Germinal center (tissue), 1 donor: ENCODE measurements at regions not wholly inside any gene's neighbourhood (a gene's known extent, or its start where the extent isn't known, plus 50 kb on each side); places are given as distances from the start of the nearest gene placed in this dataset.
"Not testable (repeated sequence)": the region's sequence is repeated elsewhere in the genome, so short reads cannot be mapped to it uniquely, and the experiment has no call there.

Source experiments
- DNase-seq: peaks from one replicate; pipeline ENCODE4 v3.0.0; 2012; ENCODE audit warnings: mixed read lengths, low spot score

DNA sequence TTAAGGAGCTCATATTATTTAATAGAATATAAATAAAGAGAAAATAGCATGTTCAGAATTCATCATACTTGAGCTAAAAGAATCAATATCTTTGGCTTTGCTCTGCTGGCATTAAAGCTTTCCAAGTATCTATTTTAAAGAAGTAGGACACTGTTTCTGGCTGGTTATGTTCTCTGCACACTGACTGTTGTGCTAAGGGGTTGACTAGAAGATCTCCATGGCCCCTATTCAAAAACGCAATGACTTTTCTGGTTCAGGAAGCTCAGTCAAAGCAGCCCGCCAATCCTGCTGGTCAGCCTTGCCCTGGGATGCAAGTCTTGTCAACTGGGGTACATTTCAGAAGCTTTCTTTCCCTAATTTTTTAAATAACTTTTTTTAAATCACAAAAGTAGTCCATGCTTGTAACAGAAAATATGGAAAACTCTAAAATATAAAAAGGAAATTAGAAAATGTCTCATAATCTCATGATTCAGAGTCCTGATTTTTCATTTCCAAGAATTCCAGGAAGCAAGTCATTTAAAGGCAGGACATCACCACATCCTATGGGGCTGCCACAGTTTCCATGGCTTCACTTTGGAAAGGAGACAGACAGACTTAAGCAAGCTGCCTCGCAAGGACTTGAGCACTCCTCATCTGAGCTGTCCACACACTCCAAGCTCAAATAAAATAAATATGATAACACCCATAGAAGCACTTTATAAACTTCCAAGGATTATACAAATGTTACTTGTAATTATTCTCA, 195.1 kb downstream of the TXNL1 start:
- no peak for DNase-seq

DNA sequence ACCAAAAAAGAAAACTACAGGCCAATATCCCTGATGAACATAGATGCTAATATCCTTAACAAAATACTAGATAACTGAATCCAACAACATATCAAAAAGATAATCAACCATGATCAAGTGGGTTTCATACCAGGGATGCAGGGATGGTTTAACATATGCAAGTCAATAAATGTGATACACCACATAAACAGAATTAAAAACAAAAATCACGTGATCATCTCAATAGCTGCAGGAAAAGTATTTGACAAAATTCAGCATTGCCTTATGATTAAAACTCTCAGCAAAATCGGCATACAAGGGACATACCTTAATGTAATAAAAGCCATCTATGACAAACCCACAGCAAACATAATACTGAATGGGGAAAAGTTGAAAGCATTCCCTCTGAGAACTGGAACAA, 199.9 kb downstream of the TXNL1 start:
- not testable (repeated sequence) for DNase-seq

DNA sequence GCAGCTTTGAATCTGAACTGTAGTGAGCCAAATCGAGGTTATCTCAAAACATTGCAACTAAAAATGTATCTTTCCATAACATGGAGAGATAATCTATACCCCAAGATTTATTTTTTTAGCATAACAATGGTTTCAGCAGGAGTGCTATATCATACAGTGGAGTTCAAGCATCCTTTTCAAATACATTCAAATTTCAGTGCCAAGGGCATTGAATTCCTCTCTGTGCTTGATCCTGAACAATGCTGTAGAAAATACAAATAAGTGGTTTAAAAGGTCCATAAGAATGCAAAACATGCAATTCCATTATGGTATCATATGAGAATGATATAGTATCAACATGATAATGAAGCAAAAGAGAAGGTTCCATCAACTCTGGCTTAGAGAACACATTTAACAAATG, 201.7 kb downstream of the TXNL1 start:
- no peak for DNase-seq

DNA sequence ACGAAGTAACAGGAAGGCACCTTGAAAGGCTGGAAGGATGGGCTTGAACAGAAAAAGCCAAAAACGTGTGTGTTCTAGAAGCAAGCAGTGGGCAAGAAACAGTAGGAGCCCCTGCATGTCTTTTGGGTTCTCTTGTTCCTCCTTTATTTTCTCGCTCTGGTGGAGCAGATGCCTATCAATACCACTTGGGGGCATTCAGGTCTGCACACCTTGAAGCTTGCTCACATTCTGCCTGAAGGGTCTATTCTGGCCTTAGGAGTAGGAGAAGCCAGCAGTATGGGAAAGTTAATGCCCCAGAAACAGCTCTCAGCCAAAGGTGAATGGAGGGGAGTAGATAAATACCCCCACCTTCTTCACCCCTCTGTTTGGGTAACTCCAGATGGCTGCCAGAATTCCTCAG, 204.5 kb downstream of the TXNL1 start:
- no peak for DNase-seq

DNA sequence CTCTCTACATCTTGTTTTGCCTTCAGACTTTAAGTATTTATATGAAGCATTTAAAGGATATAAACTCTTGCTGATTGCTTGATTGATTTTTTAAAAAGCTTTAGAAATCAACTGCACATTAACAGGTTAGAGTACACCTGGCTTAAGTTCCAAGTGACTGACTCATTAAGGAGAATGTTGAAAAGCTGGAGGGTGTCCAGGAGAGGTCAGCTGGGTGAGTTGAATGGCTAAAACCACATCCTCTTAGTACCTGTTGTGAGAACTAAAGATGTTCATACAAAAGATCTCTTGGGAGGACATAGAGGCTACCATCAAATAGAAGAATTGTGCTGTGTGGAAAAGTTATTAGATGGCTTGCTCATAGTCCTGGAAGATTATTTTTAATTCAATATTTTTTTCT, 206.8 kb downstream of the TXNL1 start:
- DNase-seq: no peak

DNA sequence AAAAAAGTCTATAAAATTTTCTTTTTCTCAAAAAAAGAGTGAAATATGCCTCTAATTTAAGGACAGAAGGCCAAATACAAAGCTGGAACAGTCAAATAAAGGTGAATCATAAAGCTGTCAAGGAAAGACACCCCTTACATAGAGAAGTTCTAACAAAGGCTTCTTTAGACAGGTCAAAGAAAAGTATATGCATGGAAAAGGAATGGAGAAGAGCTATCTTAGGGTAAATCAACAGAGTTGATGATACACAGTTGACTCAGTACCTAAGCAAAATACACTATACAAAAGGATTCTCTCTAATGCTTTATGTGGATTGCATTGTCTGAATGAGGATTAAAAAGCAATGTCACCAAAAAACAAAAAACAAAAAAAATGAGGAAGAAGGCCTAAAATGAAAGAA, 214.8 kb downstream of the TXNL1 start:
- no peak for DNase-seq

DNA sequence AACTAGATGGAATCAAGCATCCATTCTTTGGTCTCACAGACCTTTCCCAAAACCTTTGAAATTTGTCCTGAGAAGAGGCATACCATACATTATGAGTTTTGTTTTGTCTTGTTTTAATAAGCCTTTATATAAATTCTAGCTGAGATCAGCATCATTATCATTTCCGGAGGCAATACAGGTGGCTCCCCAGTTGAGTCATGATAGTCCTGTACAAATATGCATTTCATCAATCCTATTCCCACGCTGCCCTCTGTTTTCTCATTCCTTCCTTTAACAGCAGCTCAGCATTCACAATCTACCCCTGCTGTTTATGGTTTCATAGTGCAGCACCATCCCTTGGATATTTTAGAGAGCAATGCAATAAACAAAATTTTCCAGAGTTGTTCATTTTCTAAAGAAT, 216.7 kb downstream of the TXNL1 start:
- DNase-seq: no peak

DNA sequence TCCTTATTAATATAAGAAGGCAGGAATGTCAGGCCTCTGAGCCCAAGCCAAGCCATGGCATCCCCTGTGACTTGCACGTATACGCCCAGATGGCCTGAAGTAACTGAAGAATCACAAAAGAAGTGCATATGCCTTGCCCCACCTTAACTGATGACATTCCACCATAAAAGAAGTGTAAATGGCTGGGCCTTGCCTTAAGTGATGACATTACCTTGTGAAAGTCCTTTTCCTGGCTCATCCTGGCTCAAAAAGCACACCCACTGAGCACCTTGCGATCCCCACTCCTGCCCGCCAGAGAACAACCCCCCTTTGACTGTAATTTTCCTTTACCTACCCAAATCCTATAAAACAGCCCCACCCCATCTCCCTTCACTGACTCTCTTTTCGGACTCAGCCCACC, 217.5 kb downstream of the TXNL1 start:
- DNase-seq: not testable (repeated sequence)

DNA sequence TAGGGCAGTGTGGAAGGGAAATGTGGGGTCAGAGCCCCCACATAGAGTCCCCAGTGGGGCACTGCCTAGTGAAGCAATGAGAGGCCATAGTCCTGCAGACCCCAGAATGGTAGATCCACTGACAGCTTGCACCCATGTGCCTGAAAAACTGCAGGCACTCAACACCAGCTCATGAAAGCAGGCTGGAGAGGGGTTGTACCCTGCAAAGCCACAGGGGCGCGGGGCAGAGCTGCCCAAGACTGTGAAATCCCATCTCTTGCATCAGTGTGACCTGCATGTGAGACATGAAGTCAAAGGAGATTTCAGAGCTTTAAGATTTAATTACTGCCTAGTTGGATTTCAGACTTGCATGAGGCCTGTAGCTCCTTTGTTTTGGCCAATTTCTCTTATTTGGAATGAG, 224.0 kb downstream of the TXNL1 start:
- DNase-seq: no peak

DNA sequence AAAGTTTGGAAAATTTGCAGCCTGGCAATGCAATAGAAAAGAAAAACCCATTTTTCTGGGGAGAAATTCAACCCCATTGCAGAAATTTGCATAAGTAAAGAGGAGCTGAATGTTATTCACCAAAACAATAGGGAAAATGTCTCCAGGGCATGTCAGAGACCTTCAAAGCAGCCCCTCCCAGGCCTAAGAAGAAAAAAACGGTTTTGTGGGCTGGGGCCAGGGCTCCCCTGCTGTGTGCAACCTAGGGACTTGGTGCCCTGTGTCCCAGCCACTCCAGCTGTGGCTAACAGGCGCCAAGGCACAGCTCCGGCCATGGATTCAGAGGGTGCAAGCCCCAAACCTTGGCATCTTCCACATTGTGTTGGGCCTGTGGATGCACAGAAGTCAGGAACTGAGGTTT, 224.5 kb downstream of the TXNL1 start:
- no peak for DNase-seq

DNA sequence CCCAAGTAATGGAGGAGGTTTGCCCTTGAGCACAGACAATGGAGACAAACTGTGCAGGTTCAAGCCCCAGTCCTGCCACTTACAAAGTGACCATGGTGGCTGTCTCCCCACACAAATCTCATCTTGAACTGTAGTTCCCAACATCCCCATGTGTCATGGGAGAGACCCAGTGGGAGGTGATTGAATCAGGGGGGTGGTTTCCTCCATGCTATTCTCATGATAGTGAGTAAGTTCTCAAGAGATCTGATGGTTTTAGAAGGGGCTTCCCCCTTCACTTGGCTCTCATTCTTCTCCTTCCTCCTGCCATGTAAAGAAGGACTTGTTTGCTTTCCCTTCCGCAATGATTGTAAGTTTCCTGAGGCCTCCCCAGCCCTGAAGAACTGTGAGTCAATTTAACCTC, 225.4 kb downstream of the TXNL1 start:
- no peak for DNase-seq

DNA sequence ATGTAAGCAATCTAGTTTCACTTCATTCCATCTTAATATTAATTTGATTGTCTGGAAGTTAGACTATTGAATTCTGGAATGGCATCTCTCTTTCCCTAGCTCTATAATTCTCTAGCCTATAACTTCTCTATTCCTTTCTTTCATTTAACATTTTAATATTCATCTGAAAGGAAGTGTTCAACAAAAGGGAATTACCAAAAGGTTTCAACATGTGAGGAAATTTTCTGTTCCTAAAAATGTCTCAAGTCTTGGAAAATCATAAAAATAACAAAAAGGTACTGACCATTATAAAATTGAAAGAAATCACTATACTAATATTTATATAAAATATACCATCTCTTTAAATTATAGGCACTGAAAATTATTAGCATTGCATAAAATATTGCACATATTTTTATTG, 228.7 kb downstream of the TXNL1 start:
- DNase-seq: no peak

DNA sequence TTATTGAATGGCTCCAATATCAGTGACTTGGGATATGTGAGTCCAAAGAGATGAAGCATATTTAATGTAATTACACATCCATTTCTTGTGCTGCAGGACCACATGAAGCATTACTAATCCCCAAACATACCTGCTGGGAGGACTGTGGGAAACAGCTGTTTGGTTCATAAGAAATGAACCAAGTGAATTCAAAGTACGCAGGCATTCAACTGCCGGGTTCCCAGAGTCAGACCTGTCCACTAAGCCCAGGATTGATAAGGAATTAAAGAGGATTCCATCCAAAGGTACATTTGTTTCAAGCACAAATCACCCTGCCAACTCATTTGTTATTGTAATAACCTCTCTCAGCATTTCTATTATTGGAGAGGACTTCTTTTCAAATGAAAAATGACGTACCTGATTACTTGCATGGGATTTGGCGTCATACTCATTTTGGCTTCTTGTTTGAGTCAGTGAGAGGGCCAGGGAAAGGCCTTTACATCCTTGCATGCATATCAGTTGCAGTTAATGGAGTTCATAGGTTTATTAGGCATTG, 230.7 kb downstream of the TXNL1 start:
- DNase-seq: no peak

DNA sequence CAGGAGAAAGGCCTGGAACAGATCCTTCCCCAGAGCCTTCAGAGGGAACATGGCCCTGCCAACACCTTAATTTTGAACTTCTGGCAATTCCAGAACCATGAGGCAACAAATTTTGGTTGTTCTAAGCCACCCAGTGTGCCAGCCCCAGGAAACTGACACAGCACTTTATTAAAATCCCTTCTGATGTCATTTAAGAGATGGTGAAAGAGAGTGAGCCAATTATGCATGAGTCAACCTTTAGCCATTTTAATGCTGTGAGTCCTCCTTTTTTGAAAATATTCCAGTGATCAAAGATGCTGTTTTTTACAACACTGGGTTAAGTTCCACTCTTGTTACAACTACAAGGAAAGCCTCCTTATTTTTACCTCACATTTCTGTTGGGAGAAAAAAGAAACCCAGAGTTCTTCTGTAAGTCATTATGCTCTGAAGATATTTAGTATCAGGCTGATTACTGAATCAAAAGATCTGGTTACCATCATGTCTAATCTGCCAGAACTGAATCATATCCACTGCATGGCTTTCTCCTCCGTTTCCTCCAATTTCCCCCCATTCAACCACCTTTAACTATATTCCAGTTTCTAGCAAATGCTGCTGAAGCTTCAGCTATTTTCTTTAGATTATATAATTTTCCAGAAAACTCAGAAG, 235.4 kb downstream of the TXNL1 start:
- DNase-seq: no peak

DNA sequence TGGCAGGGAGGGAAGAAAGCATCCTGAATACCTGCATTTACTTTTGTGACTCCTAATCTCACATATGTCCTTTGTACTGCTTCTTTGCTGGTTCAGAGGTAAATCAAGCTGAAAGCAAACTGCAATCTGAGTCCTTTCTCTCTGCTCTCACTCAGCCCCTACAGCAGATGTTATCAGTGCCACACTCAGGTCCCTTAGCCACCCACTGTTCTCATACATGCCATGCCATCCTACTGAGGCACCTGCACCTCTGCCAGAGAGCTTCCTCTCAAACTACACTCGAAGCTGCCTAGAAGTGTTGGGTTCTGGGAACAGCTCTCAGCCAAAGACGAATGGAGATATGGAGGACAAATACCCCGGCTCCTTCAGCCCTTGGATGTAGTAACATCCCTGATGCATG, 244.5 kb downstream of the TXNL1 start:
- no peak for DNase-seq

DNA sequence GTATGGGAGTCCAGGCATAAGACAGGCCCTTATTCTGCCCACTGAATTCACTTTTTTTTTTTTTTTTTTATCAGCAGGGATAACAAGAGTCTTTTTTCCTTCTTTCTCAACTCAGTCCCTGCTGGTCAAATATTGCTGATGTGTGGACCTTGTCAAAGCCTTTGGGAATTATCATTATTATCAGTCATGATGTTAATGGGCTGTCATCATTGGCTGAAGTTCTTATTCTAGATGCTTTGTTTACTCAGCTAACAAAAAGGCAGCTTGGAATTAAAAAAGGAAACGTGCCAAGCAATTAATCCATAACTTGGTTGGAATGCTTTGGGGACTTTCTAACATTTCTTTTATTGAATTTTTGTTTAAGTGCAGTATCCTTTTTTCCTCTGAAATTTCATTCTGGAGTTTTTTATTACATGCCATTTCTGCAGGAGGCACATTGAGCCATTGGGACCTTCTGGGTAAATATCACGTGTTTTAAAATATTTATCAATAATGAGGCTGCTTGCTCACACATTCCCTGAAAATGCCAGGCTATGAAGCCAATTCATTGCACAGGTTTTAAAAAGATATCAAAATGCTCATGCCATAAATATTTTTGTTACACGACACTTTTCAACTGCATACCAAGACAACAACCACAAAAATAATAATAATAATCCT, 246.3 kb downstream of the TXNL1 start:
- no peak for DNase-seq

DNA sequence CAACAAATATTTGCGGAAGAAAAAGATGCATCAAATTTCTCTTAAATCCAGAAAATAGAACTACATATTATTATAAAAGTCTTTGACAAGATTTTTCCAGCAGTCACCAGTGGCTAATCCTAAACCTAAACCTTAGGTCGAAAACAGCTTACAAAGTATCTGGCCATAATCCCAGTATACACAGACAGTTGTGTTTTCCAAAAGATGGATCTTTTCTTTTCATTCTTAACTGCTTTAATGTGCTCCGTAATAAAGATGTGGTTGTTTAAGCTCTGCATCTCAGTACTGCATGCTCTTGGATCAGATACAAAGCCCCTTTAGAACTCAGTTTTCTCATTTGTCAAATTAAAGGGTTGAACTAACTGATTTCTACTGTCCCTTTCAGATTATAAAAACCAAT, 247.8 kb downstream of the TXNL1 start:
- no peak for DNase-seq

DNA sequence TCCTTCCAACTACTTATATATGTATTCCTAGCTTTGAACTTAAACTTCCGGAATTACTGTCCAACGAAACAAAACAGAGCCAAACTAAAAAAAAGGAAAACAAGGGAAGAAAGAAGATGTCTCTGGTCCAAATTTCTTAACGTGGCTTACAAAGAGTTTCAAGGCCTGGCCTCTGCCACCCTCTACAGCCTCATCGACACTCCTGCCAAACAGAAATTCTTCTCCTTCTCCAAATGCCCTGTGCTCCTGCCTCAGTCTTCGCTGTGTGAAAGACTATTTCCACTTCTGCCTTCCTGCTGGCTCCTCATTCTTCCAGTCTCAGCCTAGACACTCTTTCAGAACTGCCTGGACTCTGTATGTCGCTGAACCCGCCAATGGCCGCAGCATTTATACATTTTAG, 249.2 kb downstream of the TXNL1 start:
- no peak for DNase-seq

DNA sequence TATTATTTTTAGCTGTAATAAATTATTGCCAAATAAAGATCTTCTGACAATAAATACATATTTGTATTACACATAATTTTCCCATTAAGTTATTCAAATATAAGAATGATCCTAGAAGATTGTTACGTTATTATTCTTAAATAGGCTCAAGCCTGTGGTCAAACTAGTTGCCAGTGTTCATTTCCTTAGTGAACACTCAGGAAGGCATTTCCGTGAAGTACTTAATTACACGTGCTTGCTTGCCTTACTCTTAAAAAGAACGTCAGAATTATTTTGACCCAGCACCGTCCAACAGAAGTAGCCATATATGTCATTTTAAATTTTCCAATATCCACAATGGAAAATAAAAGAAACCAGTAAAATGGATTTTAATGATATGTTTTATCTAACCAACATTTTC, 249.8 kb downstream of the TXNL1 start:
- DNase-seq: no peak

DNA sequence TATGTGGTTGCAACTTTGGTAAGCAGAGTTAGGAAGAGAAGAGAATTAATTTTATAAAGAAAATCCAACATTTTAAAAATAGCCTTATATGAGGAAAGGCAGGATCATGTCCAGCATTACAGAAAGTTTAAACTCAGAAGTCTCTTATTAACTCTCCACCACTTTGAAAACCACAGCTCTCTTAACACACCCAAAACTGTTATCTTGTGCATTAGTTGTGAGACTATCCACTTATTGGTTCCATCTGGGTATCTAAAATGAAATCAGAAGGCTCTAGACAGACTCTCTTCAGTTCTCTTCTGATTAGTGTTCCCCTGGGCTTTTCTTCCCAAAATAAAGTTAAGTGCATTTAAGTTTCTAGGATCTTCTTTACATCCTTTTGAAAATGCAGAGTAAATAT, 251.5 kb downstream of the TXNL1 start:
- no peak for DNase-seq

DNA sequence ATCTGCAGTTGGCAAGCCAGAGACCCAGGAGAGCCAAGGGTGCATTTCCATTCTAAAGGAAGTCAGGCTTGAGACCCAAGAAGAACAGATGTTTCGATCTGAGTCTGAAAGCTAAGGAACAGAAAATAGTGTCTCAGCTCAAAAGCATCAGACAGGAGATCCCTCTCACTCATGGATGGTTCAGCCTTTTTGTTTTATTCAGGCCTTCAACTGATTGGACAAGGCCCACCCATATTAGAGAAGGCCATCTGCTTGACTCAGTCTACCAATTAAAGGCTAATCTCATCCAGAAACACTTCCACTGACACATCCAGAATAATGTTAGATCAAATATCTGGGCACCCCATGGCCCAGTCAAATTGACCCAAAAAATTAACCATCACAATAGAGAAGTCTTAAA, 255.0 kb downstream of the TXNL1 start:
- DNase-seq: no peak

DNA sequence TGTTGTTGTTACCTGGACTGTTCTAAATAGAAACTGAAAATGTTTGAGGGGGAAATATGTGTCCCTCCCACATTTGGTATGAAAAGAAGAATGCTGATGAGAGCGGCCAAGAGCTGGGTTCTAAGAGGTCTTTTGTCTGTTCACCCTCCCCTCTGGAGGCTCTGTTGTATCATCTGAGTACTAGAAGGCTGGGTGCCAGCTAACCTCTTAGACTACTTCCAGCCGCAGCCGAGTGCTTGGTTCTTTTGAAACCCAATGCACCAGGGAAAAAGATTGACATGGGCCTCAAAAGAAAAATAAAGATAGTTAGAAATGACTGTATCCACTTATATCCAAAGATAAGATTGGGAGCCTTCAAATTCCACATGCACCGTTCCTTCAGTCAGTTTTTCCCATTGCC, 255.9 kb downstream of the TXNL1 start:
- DNase-seq: no peak

DNA sequence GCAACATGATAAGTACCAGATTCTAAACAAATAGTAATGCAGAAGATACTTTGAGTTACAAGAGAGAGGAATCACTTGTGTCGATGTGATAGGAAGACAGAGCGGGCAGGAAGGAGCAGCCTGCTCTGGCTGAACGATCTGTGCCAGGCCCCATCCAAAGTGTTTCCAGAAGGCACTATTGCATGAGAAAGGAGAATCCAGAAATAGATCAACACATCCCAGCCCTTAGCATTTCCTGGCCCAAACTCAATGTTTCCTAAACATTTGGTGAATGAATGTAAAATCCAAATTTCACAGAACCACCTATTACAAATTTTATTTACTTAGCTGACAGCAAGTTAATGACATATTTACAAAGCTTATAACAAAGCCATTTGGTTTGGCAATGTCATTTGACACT, 257.2 kb downstream of the TXNL1 start:
- no peak for DNase-seq
